ENCODE measurements at regions not wholly inside any gene's neighbourhood (a gene's known extent, or its start where the extent isn't known, plus 50 kb on each side); places are given as distances from the start of the nearest gene placed in this dataset.

- Histone ChIP-seq H3K4me2 (no peak overlapping the region), H3K4me1 (no peaks in the 10 kb centered on the region), H3K27ac (no peak overlapping the region), H3K9me3 (no peaks in the 10 kb centered on the region), H3K4me3 (no peak overlapping the region)
- WGBS (ENCODE audit: missing lambda C conversion rate): 62% methylated on average over 3 of the region's 3 CpGs
- FAIRE-seq: no peak
- no peak for DNase-seq (ENCODE audit: low read depth in 1 of 2, low spot score in 1 of 2)
- ATAC-seq: no peak
- CTCF ChIA-PET: no interaction called here
- POLR2A ChIA-PET: no interaction called here
- TF ChIP-seq MAZ (IDR thresholded peaks at IDR 0.05; ENCODE audit: borderline replicate concordance, low read depth, low read length) (no peak), KDM1A (IDR thresholded peaks at IDR 0.05; ENCODE audit: low read depth) (no peak), JUNB (IDR thresholded peaks at IDR 0.05) (no peak), FOSB (CRISPR knock-in tag; IDR thresholded peaks at IDR 0.05) (no peak), SREBF2 (IDR thresholded peaks at IDR 0.05) (no peak), MAFK (IDR thresholded peaks at IDR 0.05; ENCODE audit: partially characterized antibody) (no peak), MAX (IDR thresholded peaks at IDR 0.05) (no peak), CBX8 (IDR thresholded peaks at IDR 0.05) (no peak), CBX2 (IDR thresholded peaks at IDR 0.05; ENCODE audit: borderline replicate concordance, low read depth) (no peak), NR3C1 (IDR thresholded peaks at IDR 0.05) (no peak), ZNF302 (CRISPR knock-in tag; IDR thresholded peaks at IDR 0.05) (no peak), TFCP2L1 (CRISPR knock-in tag; IDR thresholded peaks at IDR 0.05) (no peak)
- TF ChIP-seq, protein P1, sequence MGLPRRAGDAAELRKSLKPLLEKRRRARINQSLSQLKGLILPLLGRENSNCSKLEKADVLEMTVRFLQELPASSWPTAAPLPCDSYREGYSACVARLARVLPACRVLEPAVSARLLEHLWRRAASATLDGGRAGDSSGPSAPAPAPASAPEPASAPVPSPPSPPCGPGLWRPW (IDR thresholded peaks at IDR 0.05): no peak
- TF ChIP-seq, protein P2, sequence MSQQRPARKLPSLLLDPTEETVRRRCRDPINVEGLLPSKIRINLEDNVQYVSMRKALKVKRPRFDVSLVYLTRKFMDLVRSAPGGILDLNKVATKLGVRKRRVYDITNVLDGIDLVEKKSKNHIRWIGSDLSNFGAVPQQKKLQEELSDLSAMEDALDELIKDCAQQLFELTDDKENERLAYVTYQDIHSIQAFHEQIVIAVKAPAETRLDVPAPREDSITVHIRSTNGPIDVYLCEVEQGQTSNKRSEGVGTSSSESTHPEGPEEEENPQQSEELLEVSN (IDR thresholded peaks at IDR 0.05; ENCODE audit: borderline replicate concordance, low read depth): no peak
Measured at GRCh38 chr7:18419456-18419855, 76.1 kb upstream of the HDAC9 start.

DNA sequence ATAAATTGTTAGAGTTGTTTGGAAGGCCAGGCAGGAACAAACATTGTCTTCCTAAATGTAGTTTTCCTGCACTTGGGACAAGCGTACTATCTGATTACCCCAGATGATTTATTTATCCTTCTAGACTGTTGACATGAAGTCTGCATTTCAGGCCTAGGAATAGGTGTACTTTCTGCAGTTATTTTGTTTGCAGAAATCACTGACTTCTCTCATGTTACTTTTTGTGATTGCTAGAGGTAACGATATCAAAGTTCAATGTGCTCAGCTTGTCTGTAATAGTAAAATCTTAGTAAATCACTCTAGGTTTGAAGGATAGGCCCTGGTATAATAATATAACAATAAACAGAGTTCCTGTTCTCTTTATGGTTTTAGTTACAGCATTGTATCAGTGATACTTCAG, 75.4 kb upstream of the HDAC9 start:
- ChIA-PET POLR2A (no interaction called here), CTCF (no interaction called here)
- no peak for DNase-seq (ENCODE audit: low read depth in 1 of 2, low spot score in 1 of 2)
- FAIRE-seq: no peak
- no peak overlapping the region for H3K4me3 ChIP-seq
- H3K27ac ChIP-seq: no peak overlapping the region
- H3K4me2 ChIP-seq: no peak overlapping the region
- no peaks in the 10 kb centered on the region for H3K9me3 ChIP-seq
- H3K4me1 ChIP-seq: no peaks in the 10 kb centered on the region
- no peak for ATAC-seq
- TF ChIP-seq TP53 (CRISPR knock-in tag; IDR thresholded peaks at IDR 0.05) (no peak), RAD21 (conservative IDR thresholded peaks at IDR 0.05 in 1 of 2, IDR thresholded peaks at IDR 0.05 in 1 of 2) (no peak), HOXA7 (CRISPR knock-in tag; IDR thresholded peaks at IDR 0.05) (no peak), KDM5A (IDR thresholded peaks at IDR 0.05) (no peak), HOXB13 (CRISPR knock-in tag; IDR thresholded peaks at IDR 0.05; ENCODE audit: low read depth) (no peak), ZNF302 (CRISPR knock-in tag; IDR thresholded peaks at IDR 0.05) (no peak), HEYL (CRISPR knock-in tag; IDR thresholded peaks at IDR 0.05) (no peak), PHF8 (IDR thresholded peaks at IDR 0.05; ENCODE audit: borderline replicate concordance, low read depth) (no peak), CEBPB (IDR thresholded peaks at IDR 0.05) (no peak), CBX2 (IDR thresholded peaks at IDR 0.05; ENCODE audit: borderline replicate concordance, low read depth) (no peak), CHD2 (IDR thresholded peaks at IDR 0.05; ENCODE audit: low read length, partially characterized antibody) (no peak), KDM1A (IDR thresholded peaks at IDR 0.05; ENCODE audit: low read depth) (no peak), CBX8 (IDR thresholded peaks at IDR 0.05) (no peak), BCL3 (IDR thresholded peaks at IDR 0.05) (no peak), MAX (IDR thresholded peaks at IDR 0.05) (no peak), SREBF2 (IDR thresholded peaks at IDR 0.05) (no peak), RCOR1 (IDR thresholded peaks at IDR 0.05; ENCODE audit: low read depth, low read length) (no peak), HOXB5 (CRISPR knock-in tag; IDR thresholded peaks at IDR 0.05) (no peak)
- TF ChIP-seq, protein P1 (IDR thresholded peaks at IDR 0.05): no peak
- 54% methylated on average over 2 of the region's 2 CpGs for WGBS (ENCODE audit: missing lambda C conversion rate)
